Transverse colon (tissue), 4 donors: ENCODE measurements at regions not wholly inside any gene's neighbourhood (a gene's known extent, or its start where the extent isn't known, plus 50 kb on each side); places are given as distances from the start of the nearest gene placed in this dataset.

Source experiments
- DNase-seq: peaks from one replicate; pipeline ENCODE4 v3.0.0-alpha.2; 2019
- H3K27ac ChIP-seq, 4 donors: fragments of 200-600 bp; sonication (generic); 2 replicates each; pipeline ENCODE4 v1.5.1; 2016 to 2018; ENCODE audit warnings: inconsistent platforms in 4 of 4
- H3K27me3 ChIP-seq: fragments of 200-600 bp; sonication (generic); 2 replicates; pipeline ENCODE4 v1.5.1; 2017; ENCODE audit warnings: inconsistent platforms
- H3K36me3 ChIP-seq, 4 donors: fragments of 200-600 bp; sonication (generic); 2 replicates each; pipeline ENCODE4 v1.5.1; 2017 to 2019; ENCODE audit warnings: inconsistent platforms in 4 of 4
- H3K4me1 ChIP-seq, 4 donors: fragments of 200-600 bp; sonication (generic); 2 replicates each; pipeline ENCODE4 v1.5.1; 2017 to 2020; ENCODE audit warnings: inconsistent platforms in 4 of 4
- H3K4me3 ChIP-seq, 4 donors: fragments of 200-600 bp; sonication (generic); 1 replicate in 1 of 4; 2 replicates in 3 of 4; pipeline versions ENCODE4 v1.5.1 to v1.6.1; 2017 to 2019; ENCODE audit warnings: inconsistent platforms in 4 of 4
- H3K9me3 ChIP-seq, 2 donors: fragments of 200-600 bp; sonication (generic); 2 replicates each; pipeline ENCODE4 v1.5.1; 2017 to 2019; ENCODE audit warnings: inconsistent platforms in 2 of 2
- CTCF ChIP-seq, 5 experiments: fragments of 200-600 bp in 3 of 5; fragments of 450-650 bp in 2 of 5; sonication (generic) in 3 of 5; IDR thresholded peaks; 1 replicate in 2 of 5; 2 replicates in 3 of 5; pipeline ENCODE4 v1.5.1; 2016 to 2017; ENCODE audit warnings: antibody characterized with exemption in 5 of 5, inconsistent platforms in 3 of 5, mild to moderate bottlenecking in 2 of 5, moderate library complexity in 1 of 5
- EP300 ChIP-seq: sonication (generic); formaldehyde crosslinking; IDR thresholded peaks from one replicate; pipeline ENCODE4 v1.6.1; 2017; ENCODE audit warnings: antibody characterized with exemption, low read depth
- POLR2A ChIP-seq: fragments of 450-650 bp; IDR thresholded peaks from one replicate; pipeline ENCODE4 v1.6.1; 2016; ENCODE audit warnings: antibody characterized with exemption, mild to moderate bottlenecking, moderate library complexity
- POLR2AphosphoS5 ChIP-seq, 3 donors: sonication (generic); formaldehyde crosslinking; IDR thresholded peaks; one replicate each; pipeline ENCODE4 v1.6.1; 2016; ENCODE audit warnings: antibody characterized with exemption in 3 of 3
- WGBS, 2 donors: methylation state at CpG; one replicate each; pipeline ENCODE4 v1.1.5; 2018; ENCODE audit warnings: low coverage in 1 of 2; 5-methylcytosine and 5-hydroxymethylcytosine counted together
- in situ Hi-C, 4 donors: fragments of 200-750 bp; cut with MboI; loops; one replicate each; pipeline versions ENCODE4 v1.15.0 to v1.15.1; 2017; ENCODE audit warnings: low sequenced_read_pairs in 3 of 4, low pct_ligation_motif_present in 1 of 4, low pct_unique_long_range_greater_than_20kb in 1 of 4
- intact Hi-C: fragments of 100-400 bp; cut with DNase I; formaldehyde crosslinking; loops from one replicate; pipeline ENCODE4 v1.15.1; 2023; ENCODE audit warnings: low total_unique reads

- in situ Hi-C loops, result no loop called here
- TF ChIP-seq POLR2A, result no peak
- no peak for TF ChIP-seq EP300
- no peak for TF ChIP-seq POLR2AphosphoS5 (IDR thresholded peaks at IDR 0.05)
- TF ChIP-seq CTCF (IDR thresholded peaks at IDR 0.05), result no peak
- DNase-seq, result no peak
- H3K9me3 ChIP-seq, result no peaks in the 10 kb centered on the region
- intact Hi-C loops, result no loop called here
- no peaks in the 10 kb centered on the region for H3K27me3 ChIP-seq
- no peak overlapping the region for H3K27ac ChIP-seq
- 94 to 100% methylated on average over 1 of the region's 1 CpG for WGBS, 2 donors
- no peaks in the 10 kb centered on the region for H3K36me3 ChIP-seq
- H3K4me1 ChIP-seq, result peaks cover 0 to 7% (median 0%) of the 10 kb centered on the region in 4 donors
- H3K4me3 ChIP-seq, result no peak overlapping the region
These were observed 117.3 kb upstream of the SLC24A5 start for GRCh38 chr15:48003441-48003840.

- H3K36me3 ChIP-seq, result no peaks in the 10 kb centered on the region
- H3K4me3 ChIP-seq, result no peak overlapping the region
- 96 to 100% methylated on average over 1 of the region's 1 CpG for WGBS, 2 donors
- peaks cover 0 to 7% (median 0%) of the 10 kb centered on the region in 4 donors for H3K4me1 ChIP-seq
- no peak overlapping the region for H3K27ac ChIP-seq
- no peaks in the 10 kb centered on the region for H3K9me3 ChIP-seq
- no peak for DNase-seq
- in situ Hi-C loops (no loop called here), intact Hi-C loops (no loop called here)
- no peaks in the 10 kb centered on the region for H3K27me3 ChIP-seq
- TF ChIP-seq CTCF (IDR thresholded peaks at IDR 0.05) (no peak), POLR2A (no peak), EP300 (no peak), POLR2AphosphoS5 (IDR thresholded peaks at IDR 0.05) (no peak)
These were observed 115.7 kb upstream of the SLC24A5 start for GRCh38 chr15:48005077-48005476.

- in situ Hi-C loops (no loop called here), intact Hi-C loops (no loop called here)
- Histone ChIP-seq H3K9me3 (no peaks in the 10 kb centered on the region), H3K4me3 (no peak overlapping the region), H3K27me3 (no peaks in the 10 kb centered on the region), H3K4me1 (peaks cover 0 to 7% (median 0%) of the 10 kb centered on the region in 4 donors), H3K27ac (no peak overlapping the region), H3K36me3 (no peaks in the 10 kb centered on the region)
- no peak for DNase-seq
- TF ChIP-seq EP300, result no peak
- WGBS, 2 donors, result 72 to 86% methylated on average over 3 to 7 of the region's 7 CpGs
These were observed 114.7 kb upstream of the SLC24A5 start for GRCh38 chr15:48006031-48006511.

GRCh38 chr15:48010316-48010715 is 110.5 kb upstream of the SLC24A5 start:
- 73 to 75% methylated on average over 4 of the region's 4 CpGs for WGBS, 2 donors
- intact Hi-C loops, result no loop called here
- Histone ChIP-seq H3K4me3 (no peak overlapping the region), H3K27me3 (no peaks in the 10 kb centered on the region), H3K27ac (no peak overlapping the region), H3K9me3 (no peaks in the 10 kb centered on the region), H3K36me3 (no peaks in the 10 kb centered on the region), H3K4me1 (no peaks in the 10 kb centered on the region)
- no peak for DNase-seq
- in situ Hi-C loops, result no loop called here
- TF ChIP-seq POLR2AphosphoS5 (IDR thresholded peaks at IDR 0.05), result no peak
- TF ChIP-seq CTCF (IDR thresholded peaks at IDR 0.05), result no peak
- no peak for TF ChIP-seq POLR2A

- no peak for DNase-seq
- no peaks in the 10 kb centered on the region for H3K36me3 ChIP-seq
- in situ Hi-C loops, result no loop called here
- no peaks in the 10 kb centered on the region for H3K4me1 ChIP-seq
- intact Hi-C loops, result no loop called here
- no peak for TF ChIP-seq POLR2AphosphoS5 (IDR thresholded peaks at IDR 0.05)
- no peak for TF ChIP-seq EP300
- no peak for TF ChIP-seq POLR2A
- TF ChIP-seq CTCF (IDR thresholded peaks at IDR 0.05), result no peak
- 82% methylated on average over 3 of the region's 3 CpGs; no CpG with 5 or more reads in 1 of the 2 donors for WGBS, 2 donors
- no peaks in the 10 kb centered on the region for H3K9me3 ChIP-seq
- no peaks in the 10 kb centered on the region for H3K27me3 ChIP-seq
- no peak overlapping the region for H3K27ac ChIP-seq
- H3K4me3 ChIP-seq, result no peak overlapping the region
These were observed 108.6 kb upstream of the SLC24A5 start for GRCh38 chr15:48012191-48012590.
